ENCODE measurements at regions not wholly inside any gene's neighbourhood (a gene's known extent, or its start where the extent isn't known, plus 50 kb on each side); places are given as distances from the start of the nearest gene placed in this dataset.

- H3K4me3 ChIP-seq (ENCODE audit: low read length) = no peak overlapping the region
- H3K4me3 Mint-ChIP-seq = peak overlapping the region; percentile 25
- ATAC-seq (peak; percentile 38 to 60 (median 57)), DNase-seq (peak in 1 of 2 donors; percentile 49)
- H3K27me3 ChIP-seq (ENCODE audit: control insufficient read depth, insufficient read depth, low read length) = no peaks in the 10 kb centered on the region
- H3K36me3 Mint-ChIP-seq = no peaks in the 10 kb centered on the region
- H3K4me1 Mint-ChIP-seq = peaks cover 17 to 24% of the 10 kb centered on the region in 2 donors
- peaks cover 4% of the 10 kb centered on the region for H3K4me1 ChIP-seq (ENCODE audit: control insufficient read depth, insufficient read depth, low read length)
- intact Hi-C loops (cut with micrococcal nuclease) = no loop called here
- H3K36me3 ChIP-seq (ENCODE audit: control insufficient read depth, insufficient read depth, low read length) = no peaks in the 10 kb centered on the region
- TF ChIP-seq, protein P1, sequence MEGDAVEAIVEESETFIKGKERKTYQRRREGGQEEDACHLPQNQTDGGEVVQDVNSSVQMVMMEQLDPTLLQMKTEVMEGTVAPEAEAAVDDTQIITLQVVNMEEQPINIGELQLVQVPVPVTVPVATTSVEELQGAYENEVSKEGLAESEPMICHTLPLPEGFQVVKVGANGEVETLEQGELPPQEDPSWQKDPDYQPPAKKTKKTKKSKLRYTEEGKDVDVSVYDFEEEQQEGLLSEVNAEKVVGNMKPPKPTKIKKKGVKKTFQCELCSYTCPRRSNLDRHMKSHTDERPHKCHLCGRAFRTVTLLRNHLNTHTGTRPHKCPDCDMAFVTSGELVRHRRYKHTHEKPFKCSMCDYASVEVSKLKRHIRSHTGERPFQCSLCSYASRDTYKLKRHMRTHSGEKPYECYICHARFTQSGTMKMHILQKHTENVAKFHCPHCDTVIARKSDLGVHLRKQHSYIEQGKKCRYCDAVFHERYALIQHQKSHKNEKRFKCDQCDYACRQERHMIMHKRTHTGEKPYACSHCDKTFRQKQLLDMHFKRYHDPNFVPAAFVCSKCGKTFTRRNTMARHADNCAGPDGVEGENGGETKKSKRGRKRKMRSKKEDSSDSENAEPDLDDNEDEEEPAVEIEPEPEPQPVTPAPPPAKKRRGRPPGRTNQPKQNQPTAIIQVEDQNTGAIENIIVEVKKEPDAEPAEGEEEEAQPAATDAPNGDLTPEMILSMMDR (IDR thresholded peaks at IDR 0.05) = no peak
- H3K9me3 ChIP-seq (ENCODE audit: control insufficient read depth, insufficient read depth, low read length) = no peaks in the 10 kb centered on the region
- no peaks in the 10 kb centered on the region for H3K9me3 Mint-ChIP-seq
- H3K27ac Mint-ChIP-seq = peak overlapping the region in 1 of 2 donors; percentile 51
- H3K27me3 Mint-ChIP-seq (ENCODE audit: low read depth in 2 of 2) = peaks cover 9 to 19% of the 10 kb centered on the region in 2 donors
- 50% methylated on average over 5 of the region's 7 CpGs for WGBS (ENCODE audit: insufficient coverage)
- H3K27ac ChIP-seq (ENCODE audit: low read length) = no peak overlapping the region
Measured at GRCh38 chr4:108466936-108467902, 153.2 kb upstream of the RPL34 start.

DNA sequence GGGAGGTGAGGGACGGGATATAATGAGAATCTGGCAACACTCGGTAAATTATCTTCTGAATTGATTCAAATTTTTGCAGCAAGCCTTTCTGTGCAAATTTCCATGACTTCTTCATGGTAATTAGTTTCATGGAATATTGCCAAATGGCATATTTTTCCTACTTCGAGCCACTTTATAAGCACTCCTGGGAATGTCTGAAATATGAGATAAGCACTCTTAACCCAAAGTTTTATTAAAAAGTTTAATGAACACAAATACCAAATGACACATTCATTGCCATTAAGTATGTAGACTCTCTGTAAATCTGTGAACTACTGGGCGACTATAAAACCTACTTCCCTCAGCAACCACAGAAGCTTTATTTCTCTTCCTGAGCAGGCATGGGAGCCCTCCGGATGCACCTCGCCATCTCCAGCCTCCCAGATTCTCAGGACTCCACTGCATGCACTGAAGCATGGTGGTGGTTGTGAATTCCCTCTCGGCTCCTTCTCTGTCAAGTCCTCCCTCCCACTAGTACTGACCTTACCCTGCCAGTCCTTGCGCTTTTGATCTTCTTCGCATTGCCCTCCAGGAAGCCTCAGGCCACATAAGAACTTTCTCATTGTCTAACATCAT lies 154.4 kb upstream of the RPL34 start:
- H3K4me3 Mint-ChIP-seq = no peak overlapping the region
- no peak overlapping the region for H3K27ac ChIP-seq (ENCODE audit: low read length)
- DNase-seq (peak in 1 of 2 donors; percentile 17), ATAC-seq (no peak)
- H3K27me3 Mint-ChIP-seq (ENCODE audit: low read depth in 2 of 2) = peaks cover 9 to 15% of the 10 kb centered on the region in 2 donors
- intact Hi-C loops (cut with micrococcal nuclease) = no loop called here
- no peaks in the 10 kb centered on the region for H3K9me3 ChIP-seq (ENCODE audit: control insufficient read depth, insufficient read depth, low read length)
- H3K4me1 Mint-ChIP-seq = peaks cover 17 to 24% of the 10 kb centered on the region in 2 donors
- 70% methylated on average over 7 of the region's 9 CpGs for WGBS (ENCODE audit: insufficient coverage)
- no peaks in the 10 kb centered on the region for H3K27me3 ChIP-seq (ENCODE audit: control insufficient read depth, insufficient read depth, low read length)
- no peaks in the 10 kb centered on the region for H3K9me3 Mint-ChIP-seq
- no peaks in the 10 kb centered on the region for H3K36me3 Mint-ChIP-seq
- TF ChIP-seq, protein P1 (IDR thresholded peaks at IDR 0.05) = no peak
- H3K36me3 ChIP-seq (ENCODE audit: control insufficient read depth, insufficient read depth, low read length) = no peaks in the 10 kb centered on the region
- H3K4me3 ChIP-seq (ENCODE audit: low read length) = no peak overlapping the region
- no peak overlapping the region for H3K27ac Mint-ChIP-seq
- H3K4me1 ChIP-seq (ENCODE audit: control insufficient read depth, insufficient read depth, low read length) = peaks cover 4% of the 10 kb centered on the region

GRCh38 chr4:108458681-108459080 lies 161.7 kb upstream of the RPL34 start:
- H3K27ac Mint-ChIP-seq = no peak overlapping the region
- peaks cover 18 to 31% of the 10 kb centered on the region in 2 donors for H3K27me3 Mint-ChIP-seq (ENCODE audit: low read depth in 2 of 2)
- no peaks in the 10 kb centered on the region for H3K27me3 ChIP-seq (ENCODE audit: control insufficient read depth, insufficient read depth, low read length)
- TF ChIP-seq, protein P1 (IDR thresholded peaks at IDR 0.05) = no peak
- ATAC-seq = no peak
- no peaks in the 10 kb centered on the region for H3K4me1 Mint-ChIP-seq
- no peaks in the 10 kb centered on the region for H3K9me3 Mint-ChIP-seq
- WGBS (ENCODE audit: insufficient coverage) = 61% methylated on average over 2 of the region's 2 CpGs
- no peak overlapping the region for H3K4me3 ChIP-seq (ENCODE audit: low read length)
- no peak for DNase-seq
- H3K4me3 Mint-ChIP-seq = no peak overlapping the region
- H3K4me1 ChIP-seq (ENCODE audit: control insufficient read depth, insufficient read depth, low read length) = no peaks in the 10 kb centered on the region
- no peaks in the 10 kb centered on the region for H3K9me3 ChIP-seq (ENCODE audit: control insufficient read depth, insufficient read depth, low read length)
- no peaks in the 10 kb centered on the region for H3K36me3 ChIP-seq (ENCODE audit: control insufficient read depth, insufficient read depth, low read length)
- intact Hi-C loops (cut with micrococcal nuclease) = no loop called here
- H3K36me3 Mint-ChIP-seq = no peaks in the 10 kb centered on the region
- H3K27ac ChIP-seq (ENCODE audit: low read length) = no peak overlapping the region
